NOMO-1 (cell line): ENCODE measurements at regions not wholly inside any gene's neighbourhood (a gene's known extent, or its start where the extent isn't known, plus 50 kb on each side); places are given as distances from the start of the nearest gene placed in this dataset.

Experiments used
- DNase-seq, 2 experiments: peaks; one replicate each; lab custom pipeline; 2025; ENCODE audit not compliant: unreplicated experiment in 2 of 2; lab: John Stamatoyannopoulos, UW

DNA sequence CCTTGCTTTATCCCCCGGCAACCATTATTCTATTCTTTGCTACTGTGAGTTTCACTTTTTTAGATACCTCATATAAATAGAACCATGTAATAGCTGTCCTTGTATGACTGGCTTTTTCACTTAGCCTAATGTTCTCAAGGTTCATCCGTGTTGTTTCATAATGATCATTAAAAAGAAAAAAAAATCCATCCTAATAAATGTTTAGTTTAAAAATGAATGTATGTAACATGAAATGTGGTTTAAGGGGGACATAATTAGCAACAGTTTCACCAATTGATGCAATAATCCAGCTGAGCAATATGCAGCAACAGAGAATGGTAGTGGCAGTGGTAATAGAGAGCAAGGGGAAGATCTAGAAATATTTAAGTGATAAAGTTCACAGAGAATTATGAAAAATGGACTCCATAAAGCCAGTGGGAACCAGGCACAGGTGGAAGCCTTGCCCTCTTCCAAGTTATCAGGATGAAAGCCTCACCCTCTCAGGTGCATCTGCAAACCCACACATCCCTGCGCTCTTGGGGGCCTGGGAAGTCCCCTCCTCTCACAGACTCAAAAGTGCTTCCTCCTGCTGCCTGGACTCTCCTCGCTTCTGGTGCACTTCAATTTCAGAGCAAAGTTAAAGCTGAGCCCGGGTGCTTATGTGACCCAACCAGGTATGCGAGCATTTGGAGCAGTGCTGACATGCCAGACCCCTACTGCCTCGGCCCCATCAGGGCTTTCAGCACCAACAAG is 1403.3 kb upstream of the SLC39A10 start:
- DNase-seq = no peak

DNA sequence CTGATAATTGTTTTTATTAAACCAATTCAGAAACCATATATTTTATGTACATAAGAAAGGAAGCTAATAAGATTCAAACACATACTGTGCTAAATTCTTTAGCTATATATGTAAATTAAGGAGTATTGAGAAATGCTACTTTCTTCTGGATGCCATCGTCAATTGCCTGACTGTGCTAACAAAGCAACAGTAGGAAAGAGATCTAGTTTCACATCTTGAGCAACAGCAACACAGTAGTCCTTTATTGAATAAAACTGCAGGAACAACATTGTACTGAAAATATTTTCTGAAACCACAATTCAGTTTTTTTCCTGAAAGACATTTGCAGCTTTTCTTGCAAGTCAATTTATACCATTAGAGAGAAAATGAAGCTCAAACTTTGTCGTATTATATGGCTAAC is 1404.9 kb upstream of the SLC39A10 start:
- no peak for DNase-seq

DNA sequence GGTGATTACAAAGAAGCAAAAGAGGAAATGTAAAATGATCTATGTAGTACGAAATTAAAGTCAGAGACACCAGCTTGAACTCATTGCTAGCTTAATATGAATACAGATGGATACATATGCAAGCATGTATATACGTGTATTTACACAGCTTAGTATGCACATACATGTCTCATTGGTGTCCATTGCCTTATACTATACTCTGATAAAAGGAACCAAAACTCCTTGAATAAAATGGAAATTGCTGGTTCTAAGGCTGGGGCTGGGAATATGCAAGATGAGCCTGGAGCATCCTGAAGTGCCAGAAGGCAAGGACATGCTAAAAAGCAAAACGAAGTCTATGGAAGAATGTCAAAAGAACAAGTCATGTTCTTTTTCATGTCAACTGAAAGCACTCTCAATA is 1424.4 kb upstream of the SLC39A10 start:
- no peak for DNase-seq

- no peak for DNase-seq
Observed at GRCh38 chr2:194223218-194223617, 1433.8 kb upstream of the SLC39A10 start.

GRCh38 chr2:194214192-194214591 is 1442.8 kb upstream of the SLC39A10 start:
- DNase-seq = no peak

- DNase-seq = no peak
Observed at GRCh38 chr2:194205568-194206227, 1451.3 kb upstream of the SLC39A10 start.

DNA sequence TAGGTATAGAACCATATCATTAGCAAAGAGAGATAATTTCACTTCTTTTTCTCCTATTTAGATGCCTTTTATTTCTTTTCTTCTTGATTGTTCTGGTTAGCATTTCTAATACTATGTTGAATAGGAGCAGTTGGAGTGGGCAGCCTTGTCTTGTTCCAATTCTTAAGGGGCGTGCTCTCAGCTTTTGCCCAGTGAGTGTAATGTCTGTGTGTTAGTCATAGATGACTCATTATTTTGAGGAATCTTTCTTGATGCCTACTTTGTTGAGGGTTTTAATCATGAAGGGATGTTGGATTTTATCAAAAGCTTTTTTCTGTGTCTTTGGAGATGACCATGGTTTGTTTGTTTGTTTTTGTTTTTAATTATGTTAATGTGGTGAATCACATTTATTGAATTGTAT is 1453.1 kb upstream of the SLC39A10 start:
- no peak for DNase-seq

GRCh38 chr2:194182888-194183287 is 1474.1 kb upstream of the SLC39A10 start:
- no peak for DNase-seq

GRCh38 chr2:194176134-194176533 is 1480.9 kb upstream of the SLC39A10 start:
- DNase-seq = no peak

DNA sequence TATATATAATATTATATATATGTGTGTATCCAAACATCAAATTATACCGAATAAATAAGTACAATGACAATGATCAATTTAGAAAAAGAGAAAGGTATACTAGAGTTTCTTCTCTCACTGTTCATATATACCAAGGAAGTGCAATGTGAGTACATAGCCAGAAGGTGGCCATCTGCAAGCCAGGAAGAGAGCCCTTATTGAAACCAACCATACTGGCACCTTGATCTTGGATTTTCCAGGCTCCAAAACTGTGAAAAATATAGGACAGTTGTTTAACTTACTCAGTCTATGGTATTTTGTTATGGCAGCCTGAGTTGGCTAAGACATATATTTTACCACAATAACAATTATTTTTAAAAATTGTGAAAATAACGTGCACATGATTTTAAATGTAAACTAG is 1490.2 kb upstream of the SLC39A10 start:
- peak in 1 of 2 experiments; percentile 17 for DNase-seq

GRCh38 chr2:194155431-194155830 is 1501.6 kb upstream of the SLC39A10 start:
- DNase-seq = no peak

- no peak for DNase-seq
Observed at GRCh38 chr2:194151231-194151630, 1505.8 kb upstream of the SLC39A10 start.

- DNase-seq = no peak
Observed at GRCh38 chr2:194135463-194135862, 1521.6 kb upstream of the SLC39A10 start.

GRCh38 chr2:194128810-194129209 is 1528.2 kb upstream of the SLC39A10 start:
- DNase-seq = no peak

GRCh38 chr2:194126418-194126817 is 1530.6 kb upstream of the SLC39A10 start:
- DNase-seq = no peak

DNA sequence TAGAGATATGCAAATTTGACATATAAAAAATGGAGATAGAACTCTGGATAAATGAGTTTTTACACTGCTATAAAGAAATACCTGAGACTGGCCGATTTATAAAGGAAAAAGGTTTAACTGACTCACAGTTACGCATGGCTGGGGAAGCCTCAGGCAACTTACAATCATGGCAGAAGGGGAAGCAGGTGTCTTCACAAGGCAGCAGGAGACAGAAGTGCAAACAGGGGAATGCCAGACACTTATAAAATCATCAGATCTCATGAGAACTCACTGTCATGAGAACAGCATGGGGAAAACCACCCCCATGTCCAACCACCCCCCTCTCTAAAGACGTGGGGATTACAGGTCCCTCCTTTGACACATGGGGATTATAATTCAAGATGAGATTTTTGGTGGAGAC is 1540.2 kb upstream of the SLC39A10 start:
- no peak for DNase-seq

DNA sequence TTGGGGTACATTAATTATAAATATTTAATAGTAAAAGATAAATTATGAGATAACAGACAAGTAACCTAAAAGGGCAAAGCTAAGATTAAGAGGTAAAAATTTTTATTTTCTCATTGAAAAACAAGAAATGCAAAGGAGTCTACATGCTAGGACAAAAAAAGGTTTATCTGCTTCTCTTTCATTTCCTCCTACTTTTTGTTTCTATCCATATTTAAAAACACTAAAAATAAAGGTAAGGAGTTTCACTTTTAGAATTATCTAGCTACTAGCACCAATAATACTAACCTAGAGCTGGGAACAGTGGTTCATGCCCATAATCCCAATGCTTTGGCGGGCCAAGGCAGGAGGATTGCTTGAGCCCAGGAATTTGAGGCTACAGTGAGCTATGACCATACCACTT is 1551.7 kb upstream of the SLC39A10 start:
- DNase-seq = peak in 1 of 2 experiments; percentile 8

DNA sequence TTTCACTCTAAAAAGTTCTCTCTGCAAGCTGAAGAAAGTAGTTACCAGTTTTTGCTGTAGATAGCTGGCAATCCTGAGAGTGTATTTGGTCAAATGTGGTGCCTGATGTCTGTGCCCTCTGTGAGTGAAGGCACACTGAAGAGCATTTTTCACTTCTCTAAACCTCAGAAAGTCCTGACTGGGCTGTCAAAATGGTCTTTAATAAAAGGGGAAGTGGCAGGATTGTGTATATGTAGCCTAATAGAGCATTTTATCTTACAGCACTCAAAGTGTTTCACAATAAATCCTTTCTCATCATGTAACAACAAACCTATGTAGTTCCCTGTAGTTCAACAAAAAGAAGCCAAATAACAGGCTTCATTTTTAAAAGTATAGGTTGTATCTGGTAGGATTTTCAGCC is 1552.3 kb upstream of the SLC39A10 start:
- peak; percentile 89 to 99 for DNase-seq

DNA sequence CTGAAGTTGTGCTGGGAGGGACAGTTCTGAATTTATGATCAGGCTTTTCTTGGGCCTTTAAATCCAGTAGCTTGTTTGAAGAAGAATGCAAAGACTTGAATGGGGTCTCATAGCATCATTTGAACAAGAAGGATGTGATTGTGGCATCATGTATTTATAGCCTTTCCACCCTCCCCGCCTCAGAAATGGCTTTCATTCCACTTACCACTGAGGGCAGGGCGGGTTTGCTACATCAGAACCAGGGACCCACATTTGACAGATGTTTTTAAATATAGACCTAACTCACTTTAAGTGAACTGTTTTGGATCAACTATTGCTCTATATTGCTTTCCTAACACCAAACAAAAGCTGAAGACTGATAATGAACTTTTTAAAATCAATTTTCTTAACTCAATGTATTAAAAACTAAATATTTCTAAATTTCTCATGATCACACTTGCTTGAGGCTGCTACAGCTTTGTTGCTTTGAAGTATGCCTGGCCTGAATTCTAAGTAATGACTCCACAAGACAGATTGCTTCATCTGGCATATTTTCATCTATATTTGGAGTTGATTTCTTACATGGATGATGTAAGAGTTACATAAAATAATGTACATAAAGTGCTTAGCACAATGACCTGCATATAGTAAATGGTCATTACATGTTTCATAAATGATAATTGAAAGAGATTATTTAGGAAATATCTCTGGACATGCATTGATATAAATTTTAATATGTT is 1552.9 kb upstream of the SLC39A10 start:
- DNase-seq = peak; percentile 15 to 61

GRCh38 chr2:194102546-194102945 is 1554.5 kb upstream of the SLC39A10 start:
- no peak for DNase-seq

DNA sequence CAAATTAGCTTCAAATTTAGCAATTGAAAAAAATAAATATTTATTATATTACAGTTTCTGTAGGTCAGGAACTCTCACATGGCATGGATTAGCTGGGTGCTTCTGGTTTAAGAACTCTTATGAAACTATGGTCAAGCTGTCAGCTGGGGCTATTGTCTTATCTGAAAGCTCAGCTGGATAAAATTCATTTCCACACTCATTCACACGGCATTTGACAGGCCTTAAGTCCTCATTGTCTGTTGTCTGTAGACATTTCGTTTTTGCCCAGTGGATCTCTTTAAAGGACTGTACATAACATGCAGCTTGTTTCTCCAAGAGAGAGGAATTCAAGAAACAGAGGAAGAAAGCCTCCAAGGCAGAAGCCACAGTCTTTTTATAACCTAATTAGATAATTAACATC is 1556.8 kb upstream of the SLC39A10 start:
- DNase-seq = no peak

GRCh38 chr2:194096402-194096801 is 1560.6 kb upstream of the SLC39A10 start:
- DNase-seq = no peak
